DND-41 (cell line): ENCODE measurements at regions not wholly inside any gene's neighbourhood (a gene's known extent, or its start where the extent isn't known, plus 50 kb on each side); places are given as distances from the start of the nearest gene placed in this dataset.

ENCODE experiments used
- ATAC-seq: fragments of 200-7000 bp; cut with Tn5 transposase; 3 replicates; pipeline ENCODE4 v1.9.1; 2021; ENCODE audit warnings: low read depth; ENCODE audit not compliant: insufficient read depth
- DNase-seq: peaks from one replicate; pipeline ENCODE4 v3.0.0-alpha.2; 2020
- H2AFZ ChIP-seq: 2 replicates; pipeline ENCODE4 v1.6.0; 2012; ENCODE audit warnings: low read depth, low read length
- H3K27ac ChIP-seq: 2 replicates; pipeline ENCODE4 v1.5.1; 2012; ENCODE audit warnings: low read length, inconsistent platforms
- H3K27me3 ChIP-seq: fragments of 200-600 bp; sonication (generic); 2 replicates; pipeline ENCODE4 v1.6.0; 2012; ENCODE audit warnings: low read length, mild to moderate bottlenecking, inconsistent platforms; ENCODE audit not compliant: insufficient read depth, poor library complexity
- H3K36me3 ChIP-seq: 2 replicates; pipeline ENCODE4 v1.5.1; 2012; ENCODE audit warnings: low read length, inconsistent platforms; ENCODE audit not compliant: insufficient read depth
- H3K4me1 ChIP-seq: 2 replicates; pipeline ENCODE4 v1.5.1; 2012; ENCODE audit warnings: mild to moderate bottlenecking, low read length; ENCODE audit not compliant: insufficient read depth
- H3K4me2 ChIP-seq: 2 replicates; pipeline ENCODE4 v1.6.0; 2012; ENCODE audit warnings: mild to moderate bottlenecking, moderate library complexity, low read length, inconsistent platforms; ENCODE audit not compliant: insufficient read depth
- H3K4me3 ChIP-seq, 2 experiments: fragments of 200-600 bp in 1 of 2; shearing (Covaris generic) in 1 of 2; 2 replicates each; pipeline ENCODE4 v1.5.1; 2012 to 2016; ENCODE audit warnings: inconsistent platforms in 2 of 2, low read length in 2 of 2, mild to moderate bottlenecking in 2 of 2, low read depth in 1 of 2, moderate library complexity in 1 of 2
- H3K79me2 ChIP-seq: 2 replicates; pipeline ENCODE4 v1.6.0; 2012; ENCODE audit warnings: low read length, inconsistent platforms; ENCODE audit not compliant: insufficient read depth
- H3K9ac ChIP-seq: 2 replicates; pipeline ENCODE4 v1.6.0; 2012; ENCODE audit warnings: low read depth, mild to moderate bottlenecking, inconsistent platforms, low read length, moderate library complexity
- H3K9me3 ChIP-seq: 2 replicates; pipeline ENCODE4 v1.5.1; 2012; ENCODE audit warnings: low read length, moderate library complexity, mild to moderate bottlenecking, inconsistent platforms; ENCODE audit not compliant: insufficient read depth, severe bottlenecking
- H4K20me1 ChIP-seq: 2 replicates; pipeline ENCODE4 v1.6.0; 2012; ENCODE audit warnings: low read length; ENCODE audit not compliant: insufficient read depth
- EZH2 ChIP-seq: IDR thresholded peaks from 3 replicates; pipeline ENCODE4 v1.6.1; 2012; ENCODE audit warnings: borderline replicate concordance, low read depth, mild to moderate bottlenecking, moderate library complexity, low read length, inconsistent platforms; ENCODE audit not compliant: severe bottlenecking
- TF ChIP-seq, protein P1 (sequence below): IDR thresholded peaks from 2 replicates; pipeline ENCODE4 v1.5.1; 2012; ENCODE audit warnings: borderline replicate concordance, low read length, moderate library complexity, mild to moderate bottlenecking; ENCODE audit not compliant: poor library complexity, severe bottlenecking; ENCODE audit errors: extremely low read depth

DNA sequence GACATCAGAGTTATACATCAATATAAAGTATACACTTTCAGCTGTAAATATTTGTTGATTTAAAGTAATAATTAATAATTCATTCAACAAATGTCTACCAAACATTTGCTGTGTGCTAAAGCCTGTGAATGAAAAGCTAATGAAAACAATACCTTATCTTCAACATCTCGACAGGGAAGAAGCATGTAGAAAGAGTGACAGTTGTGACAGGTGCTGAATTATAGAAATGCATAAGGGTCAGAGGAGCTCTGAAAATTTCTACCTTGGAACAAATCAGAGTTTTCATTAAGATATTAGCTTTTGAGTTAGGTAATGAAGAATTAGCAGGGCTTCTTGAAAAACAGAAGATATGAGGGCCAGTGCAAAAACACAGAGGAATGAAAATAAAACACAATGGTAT lies 739.2 kb downstream of the VGLL3 start:
- Histone ChIP-seq H3K36me3 (no peaks in the 10 kb centered on the region), H3K4me1 (no peaks in the 10 kb centered on the region), H3K9ac (no peak overlapping the region), H2AFZ (no peak overlapping the region), H3K4me2 (no peak overlapping the region), H4K20me1 (no peaks in the 10 kb centered on the region), H3K79me2 (no peaks in the 10 kb centered on the region), H3K27me3 (no peaks in the 10 kb centered on the region), H3K27ac (no peak overlapping the region), H3K4me3 (no peak overlapping the region), H3K9me3 (no peaks in the 10 kb centered on the region)
- no peak for ATAC-seq
- no peak for DNase-seq
- TF ChIP-seq, protein P1, sequence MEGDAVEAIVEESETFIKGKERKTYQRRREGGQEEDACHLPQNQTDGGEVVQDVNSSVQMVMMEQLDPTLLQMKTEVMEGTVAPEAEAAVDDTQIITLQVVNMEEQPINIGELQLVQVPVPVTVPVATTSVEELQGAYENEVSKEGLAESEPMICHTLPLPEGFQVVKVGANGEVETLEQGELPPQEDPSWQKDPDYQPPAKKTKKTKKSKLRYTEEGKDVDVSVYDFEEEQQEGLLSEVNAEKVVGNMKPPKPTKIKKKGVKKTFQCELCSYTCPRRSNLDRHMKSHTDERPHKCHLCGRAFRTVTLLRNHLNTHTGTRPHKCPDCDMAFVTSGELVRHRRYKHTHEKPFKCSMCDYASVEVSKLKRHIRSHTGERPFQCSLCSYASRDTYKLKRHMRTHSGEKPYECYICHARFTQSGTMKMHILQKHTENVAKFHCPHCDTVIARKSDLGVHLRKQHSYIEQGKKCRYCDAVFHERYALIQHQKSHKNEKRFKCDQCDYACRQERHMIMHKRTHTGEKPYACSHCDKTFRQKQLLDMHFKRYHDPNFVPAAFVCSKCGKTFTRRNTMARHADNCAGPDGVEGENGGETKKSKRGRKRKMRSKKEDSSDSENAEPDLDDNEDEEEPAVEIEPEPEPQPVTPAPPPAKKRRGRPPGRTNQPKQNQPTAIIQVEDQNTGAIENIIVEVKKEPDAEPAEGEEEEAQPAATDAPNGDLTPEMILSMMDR = no peak
- TF ChIP-seq EZH2 = no peak

DNA sequence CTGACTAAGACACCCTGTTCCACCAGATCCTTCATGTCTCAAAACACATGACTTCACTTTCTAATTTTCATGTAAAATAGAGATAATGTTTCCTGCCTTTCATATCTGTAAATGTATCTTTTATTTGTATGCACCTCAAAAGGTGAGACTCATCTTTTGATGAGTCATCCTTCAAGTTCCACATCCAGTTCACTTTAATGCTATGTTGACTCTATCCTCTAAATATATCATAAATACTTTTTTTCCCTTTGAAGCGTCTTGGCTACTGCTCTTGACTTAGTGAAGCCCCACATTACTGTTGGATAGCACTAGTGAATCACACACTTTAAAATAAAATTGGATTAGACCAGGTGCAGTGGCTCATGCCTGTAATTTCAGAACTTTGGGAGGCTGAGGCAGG lies 741.1 kb downstream of the VGLL3 start:
- no peak overlapping the region for H3K27ac ChIP-seq
- no peak for TF ChIP-seq EZH2
- TF ChIP-seq, protein P1 = no peak
- no peaks in the 10 kb centered on the region for H3K9me3 ChIP-seq
- H2AFZ ChIP-seq = no peak overlapping the region
- DNase-seq (no peak), ATAC-seq (no peak)
- no peaks in the 10 kb centered on the region for H4K20me1 ChIP-seq
- no peak overlapping the region for H3K4me2 ChIP-seq
- H3K27me3 ChIP-seq = no peaks in the 10 kb centered on the region
- no peaks in the 10 kb centered on the region for H3K4me1 ChIP-seq
- H3K4me3 ChIP-seq = no peak overlapping the region
- H3K79me2 ChIP-seq = no peaks in the 10 kb centered on the region
- no peak overlapping the region for H3K9ac ChIP-seq
- H3K36me3 ChIP-seq = no peaks in the 10 kb centered on the region

DNA sequence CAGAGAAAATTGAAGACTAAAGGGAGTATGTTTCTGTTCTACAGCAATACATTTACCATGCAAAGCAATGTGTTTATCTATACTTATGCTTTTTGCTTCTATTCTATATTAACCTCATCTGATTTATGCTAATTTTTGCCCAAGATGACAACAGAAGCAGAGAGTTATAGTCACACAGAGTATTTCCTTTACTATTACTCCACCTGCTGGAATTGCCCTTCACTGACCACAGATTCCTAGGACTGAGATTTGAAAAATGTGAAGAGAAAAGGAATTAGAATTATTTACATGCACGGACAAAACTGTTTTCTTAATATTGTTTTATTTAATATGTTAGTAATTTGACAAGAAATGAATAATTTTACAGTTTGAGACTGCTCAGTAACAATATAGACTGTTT lies 745.6 kb downstream of the VGLL3 start:
- DNase-seq (no peak), ATAC-seq (no peak)
- Histone ChIP-seq H3K79me2 (no peaks in the 10 kb centered on the region), H3K9ac (no peak overlapping the region), H3K4me2 (no peak overlapping the region), H3K27ac (no peak overlapping the region), H3K4me1 (no peaks in the 10 kb centered on the region), H3K4me3 (no peak overlapping the region), H3K9me3 (no peaks in the 10 kb centered on the region), H2AFZ (no peak overlapping the region), H3K27me3 (no peaks in the 10 kb centered on the region), H4K20me1 (no peaks in the 10 kb centered on the region), H3K36me3 (no peaks in the 10 kb centered on the region)
- no peak for TF ChIP-seq EZH2
- TF ChIP-seq, protein P1 = no peak

DNA sequence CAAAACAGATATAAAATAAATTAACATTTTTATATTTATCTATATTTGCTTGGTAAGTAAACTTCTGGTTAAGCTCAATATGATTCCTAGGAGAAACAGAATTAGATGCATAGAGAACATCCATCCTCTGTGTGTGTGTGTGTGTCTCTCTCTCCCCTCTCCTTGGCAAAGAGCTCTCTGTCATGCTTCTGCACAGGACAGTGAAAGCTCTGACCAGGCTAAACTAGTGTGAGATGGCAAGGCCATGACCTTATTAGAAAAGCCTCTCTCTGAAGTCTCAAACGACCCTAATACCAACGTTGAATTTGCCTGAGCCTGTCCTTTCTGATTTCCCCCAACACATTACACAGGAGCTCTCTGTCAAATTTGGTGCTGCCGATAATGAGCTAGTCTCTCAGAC lies 746.0 kb downstream of the VGLL3 start:
- H4K20me1 ChIP-seq = no peaks in the 10 kb centered on the region
- no peaks in the 10 kb centered on the region for H3K27me3 ChIP-seq
- no peak for ATAC-seq
- DNase-seq = no peak
- H3K79me2 ChIP-seq = no peaks in the 10 kb centered on the region
- no peaks in the 10 kb centered on the region for H3K36me3 ChIP-seq
- H3K9me3 ChIP-seq = no peaks in the 10 kb centered on the region
- no peak overlapping the region for H3K4me2 ChIP-seq
- no peak overlapping the region for H3K4me3 ChIP-seq
- no peak overlapping the region for H2AFZ ChIP-seq
- no peak overlapping the region for H3K9ac ChIP-seq
- H3K4me1 ChIP-seq = no peaks in the 10 kb centered on the region
- H3K27ac ChIP-seq = no peak overlapping the region
- TF ChIP-seq, protein P1 = no peak
- no peak for TF ChIP-seq EZH2
